HG02610 (cell line): ENCODE measurements at regions not wholly inside any gene's neighbourhood (a gene's known extent, or its start where the extent isn't known, plus 50 kb on each side); places are given as distances from the start of the nearest gene placed in this dataset.

Source experiments
- ATAC-seq: cut with Tn5 transposase; IDR thresholded peaks from one replicate; pipeline ENCODE4 v1.9.1; 2021; ENCODE audit warnings: mild to moderate bottlenecking, moderate library complexity; ENCODE audit not compliant: unreplicated experiment

DNA sequence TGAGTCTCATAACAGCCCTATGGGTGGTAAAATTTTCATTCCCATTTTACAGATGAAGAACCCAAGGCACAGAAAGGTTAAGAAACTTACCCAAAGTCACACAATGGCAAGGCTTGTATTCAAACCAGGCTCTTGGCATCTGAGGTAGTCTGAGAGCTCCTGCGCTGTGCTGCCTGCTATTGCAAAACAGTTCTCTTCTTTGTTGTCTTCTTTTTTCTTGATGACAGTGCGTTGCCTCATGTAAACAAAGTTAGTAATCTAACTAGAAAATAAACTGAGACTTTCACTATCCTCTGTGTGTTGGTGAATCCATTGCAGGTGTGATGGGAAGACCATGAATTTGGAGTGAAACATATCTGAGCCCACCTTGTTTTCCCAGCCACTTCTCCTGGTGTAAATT lies 240.8 kb downstream of the PTEN start:
- no peak for ATAC-seq

GRCh38 chr10:88106366-88106765 lies 242.9 kb downstream of the PTEN start:
- ATAC-seq: no peak

DNA sequence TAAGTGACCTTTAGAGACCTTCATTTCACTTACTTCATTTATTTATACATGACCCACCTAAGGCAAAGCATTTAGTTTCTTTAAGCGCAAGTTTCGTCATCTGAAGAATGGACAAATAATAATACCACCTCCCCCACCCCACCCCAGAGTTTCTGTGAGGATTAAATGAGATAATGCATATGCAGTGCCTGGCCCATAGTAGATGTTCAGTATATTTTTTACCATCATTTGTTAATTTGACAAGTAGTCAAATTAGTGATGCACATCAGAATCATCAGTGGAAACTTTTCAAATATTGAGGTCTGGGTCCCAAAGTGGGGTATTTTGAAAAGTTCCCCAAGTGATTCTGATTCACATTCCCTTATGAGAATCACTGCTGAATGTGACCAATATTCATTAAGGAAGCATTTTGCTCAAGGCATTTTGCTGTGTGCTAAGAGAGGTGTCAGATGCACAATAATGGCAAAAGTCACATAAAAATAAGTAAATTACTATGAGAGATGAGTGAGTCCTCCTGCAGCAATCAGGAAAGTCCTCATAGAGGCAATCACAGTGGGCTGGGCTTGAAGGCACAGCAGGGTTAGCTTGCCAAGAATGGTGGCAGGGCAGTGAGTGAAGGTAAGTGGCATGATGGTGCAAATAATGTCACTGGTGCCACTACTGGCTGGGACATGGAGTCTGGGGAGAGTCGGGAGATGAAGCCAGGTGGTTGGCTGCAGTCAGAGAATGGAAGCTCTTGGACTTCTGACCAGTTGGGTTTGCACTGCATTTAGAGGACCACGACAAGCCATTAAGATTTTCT lies 244.1 kb downstream of the PTEN start:
- ATAC-seq: no peak

- ATAC-seq: no peak
These were observed 244.7 kb downstream of the PTEN start for GRCh38 chr10:88108115-88108610.

DNA sequence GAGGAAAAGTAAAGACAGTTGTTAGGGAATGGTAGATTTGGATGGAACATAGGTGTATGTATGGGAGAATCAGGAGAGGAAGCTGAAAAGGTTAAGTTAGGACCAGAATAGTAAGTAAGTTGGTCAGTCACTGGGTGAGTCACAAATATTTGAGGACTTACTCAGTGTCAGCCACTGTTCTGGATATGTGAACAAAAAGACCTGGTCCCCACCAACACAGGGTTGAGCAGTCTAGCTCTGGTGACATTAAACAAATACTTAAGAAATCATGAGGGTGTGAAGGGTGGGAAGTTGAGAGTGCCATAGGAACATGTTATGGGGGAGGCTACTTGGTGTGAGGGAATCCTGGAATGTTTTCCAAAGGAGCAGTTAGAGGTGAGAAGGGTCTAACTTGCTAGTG lies 246.9 kb downstream of the PTEN start:
- peak; percentile 23 for ATAC-seq

DNA sequence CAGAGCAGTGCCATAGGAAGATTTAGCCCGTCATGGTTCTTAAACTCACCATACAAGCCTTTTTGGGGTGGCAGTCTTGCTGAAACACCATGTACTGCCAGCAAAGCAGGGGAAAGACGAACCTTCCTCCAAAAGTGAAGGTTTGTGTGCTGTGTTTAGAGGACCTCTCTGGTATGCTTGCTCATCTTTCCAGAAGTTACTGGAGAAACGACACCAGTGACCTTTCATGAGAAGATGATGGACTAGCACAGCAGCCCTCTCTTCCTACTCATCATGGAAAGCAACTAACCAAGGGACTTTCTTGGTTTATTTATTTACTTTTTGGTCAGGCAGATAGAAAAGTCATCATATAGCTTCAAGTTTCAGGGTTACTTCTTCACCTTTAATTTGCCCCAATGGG lies 247.4 kb downstream of the PTEN start:
- no peak for ATAC-seq

DNA sequence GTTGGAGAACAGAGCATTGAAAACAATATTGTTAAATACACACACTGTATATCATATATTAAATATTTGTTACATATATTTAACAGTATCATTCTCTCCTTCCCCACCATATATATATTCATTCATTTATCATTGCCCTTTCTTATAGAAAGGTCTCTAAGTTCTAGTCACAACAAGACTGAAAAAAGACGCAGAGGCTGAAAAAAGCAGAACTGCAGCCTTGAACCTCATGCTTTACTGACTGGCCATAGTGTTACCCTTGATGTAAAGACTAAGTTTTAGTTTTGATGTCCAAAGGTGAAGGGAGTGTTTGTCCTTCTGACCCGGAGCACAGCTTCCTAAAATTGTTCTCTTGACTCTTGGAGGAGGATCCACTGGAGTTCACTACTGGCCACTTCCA lies 247.9 kb downstream of the PTEN start:
- no peak for ATAC-seq

DNA sequence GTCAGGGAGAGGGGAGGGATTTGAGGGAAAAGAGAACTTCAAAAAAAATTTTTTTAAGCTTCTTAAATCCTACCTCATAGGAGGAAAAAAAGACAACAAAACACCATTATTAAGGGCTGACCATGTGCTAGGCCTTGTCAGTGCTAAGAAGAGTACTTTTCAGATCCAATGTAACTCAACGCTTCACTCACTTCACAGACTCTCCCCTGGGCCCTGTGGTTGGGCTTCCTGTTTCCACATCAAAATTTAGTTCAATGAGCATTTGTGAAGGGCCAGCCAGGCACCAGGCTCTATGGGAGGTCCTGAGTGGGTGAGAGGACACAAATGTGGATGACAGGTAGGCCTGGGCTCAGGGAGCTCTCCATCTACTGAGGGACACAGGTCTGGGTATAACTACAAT lies 249.8 kb downstream of the PTEN start:
- peak; percentile 32 for ATAC-seq

- no peak for ATAC-seq
These were observed 250.3 kb downstream of the PTEN start for GRCh38 chr10:88113657-88114272.

GRCh38 chr10:88114368-88114767 lies 250.9 kb downstream of the PTEN start:
- ATAC-seq: no peak

GRCh38 chr10:88115407-88115806 lies 252.0 kb downstream of the PTEN start:
- no peak for ATAC-seq

GRCh38 chr10:88115968-88116367 lies 252.5 kb downstream of the PTEN start:
- no peak for ATAC-seq

GRCh38 chr10:88116481-88116880 lies 253.1 kb downstream of the PTEN start:
- no peak for ATAC-seq

DNA sequence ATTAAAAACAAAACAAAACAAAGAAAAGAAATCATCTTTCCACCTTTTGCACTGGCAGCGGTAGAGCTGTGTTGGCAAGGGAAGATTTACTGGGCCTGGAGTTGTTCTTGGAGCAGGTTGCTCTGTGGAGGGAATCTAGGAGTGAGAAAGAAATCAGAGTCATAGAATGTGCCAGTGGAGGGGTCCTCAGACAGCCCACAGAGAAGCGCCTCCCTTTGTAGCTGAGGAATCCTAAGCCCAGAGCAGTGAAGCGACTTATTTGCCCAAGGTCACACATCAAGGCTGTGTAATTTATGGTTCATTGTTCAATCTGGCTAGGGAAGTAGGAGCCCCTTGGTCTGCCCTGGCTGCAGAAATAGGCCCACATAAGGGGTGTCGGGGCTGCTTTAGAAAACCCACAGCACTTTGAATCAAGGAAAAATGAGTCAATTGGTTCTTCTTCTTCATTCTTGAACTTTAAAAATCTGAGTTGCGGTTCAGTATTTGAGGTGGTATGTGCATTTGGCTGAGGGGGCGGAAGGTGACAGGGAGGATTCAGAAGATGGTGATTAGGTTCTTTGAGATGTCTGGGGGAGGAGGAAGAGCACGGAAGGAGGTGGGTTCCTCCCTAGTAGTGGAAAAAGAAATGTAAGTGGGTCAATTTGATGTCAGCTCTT lies 253.7 kb downstream of the PTEN start:
- peak; percentile 41 for ATAC-seq

DNA sequence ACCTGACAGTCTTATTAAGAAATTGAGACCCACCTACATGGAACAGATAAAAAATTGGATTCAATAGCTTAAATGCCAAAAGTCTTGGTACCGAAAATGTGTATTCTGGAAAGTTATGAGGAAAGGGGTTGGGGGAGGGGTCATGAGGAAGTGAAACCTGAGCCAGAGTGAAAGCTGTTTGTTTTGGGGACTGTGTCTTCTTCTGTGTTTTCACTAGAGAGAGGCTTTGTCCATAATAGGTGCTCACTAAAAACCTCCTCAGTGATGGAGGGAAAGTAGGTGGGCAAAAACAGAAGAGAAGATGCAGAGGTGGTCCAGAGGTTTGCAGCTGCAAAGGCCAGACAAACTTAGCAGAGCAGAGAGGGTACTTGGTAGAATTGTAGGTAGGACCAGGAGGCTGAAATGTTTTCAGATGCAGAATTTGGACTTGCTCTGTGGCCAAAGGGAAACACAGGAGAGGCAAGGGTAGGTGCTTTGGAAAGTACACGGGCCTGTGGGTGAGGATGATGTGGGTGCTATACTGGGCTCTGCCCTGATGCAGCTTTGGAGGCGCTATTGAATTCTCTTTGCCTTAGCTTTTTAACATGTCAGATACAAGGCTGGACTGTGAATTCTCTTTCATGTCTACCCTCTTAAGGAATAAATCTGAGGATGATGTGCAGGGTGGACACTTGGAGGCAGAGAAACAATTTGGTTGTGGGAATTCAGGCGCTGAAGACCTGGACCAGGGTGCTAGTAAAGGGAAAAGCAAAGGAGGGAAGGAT lies 254.6 kb downstream of the PTEN start:
- ATAC-seq: no peak

- no peak for ATAC-seq
These were observed 255.3 kb downstream of the PTEN start for GRCh38 chr10:88118729-88119128.

DNA sequence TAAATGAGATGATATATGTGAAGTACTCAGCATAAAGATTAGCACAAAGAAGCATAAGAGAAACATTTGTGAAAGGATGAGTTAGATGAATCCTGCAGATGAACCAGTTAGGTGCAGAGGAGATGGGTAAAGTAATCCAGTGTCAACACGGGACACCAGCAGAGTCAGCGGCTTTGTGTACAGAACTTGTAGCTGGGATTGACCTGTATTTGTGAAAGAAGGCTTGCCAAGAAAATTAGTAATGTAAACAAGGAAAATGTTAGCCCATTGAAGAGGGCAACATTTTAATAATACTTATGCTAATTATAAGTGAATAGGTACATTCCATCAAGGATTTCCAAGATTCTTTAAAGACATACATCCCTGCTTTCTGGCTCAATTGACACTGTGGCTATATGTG lies 255.7 kb downstream of the PTEN start:
- no peak for ATAC-seq

GRCh38 chr10:88120075-88120474 lies 256.6 kb downstream of the PTEN start:
- ATAC-seq: no peak

- ATAC-seq: no peak
These were observed 257.3 kb downstream of the PTEN start for GRCh38 chr10:88120599-88121333.

GRCh38 chr10:88121361-88121760 lies 257.9 kb downstream of the PTEN start:
- ATAC-seq: no peak

GRCh38 chr10:88122145-88122544 lies 258.7 kb downstream of the PTEN start:
- ATAC-seq: no peak
